Islet of Langerhans (tissue), 1 donor: ENCODE measurements at regions not wholly inside any gene's neighbourhood (a gene's known extent, or its start where the extent isn't known, plus 50 kb on each side); places are given as distances from the start of the nearest gene placed in this dataset.

Experiments used
- FAIRE-seq: peaks from one replicate; lab custom pipeline; 2011; peaks lifted over from hg19 to GRCh38; lab: Jason Lieb, UNC

GRCh38 chr12:40618636-40619035 lies 73.6 kb upstream of the CNTN1 start:
- FAIRE-seq: no peak

DNA sequence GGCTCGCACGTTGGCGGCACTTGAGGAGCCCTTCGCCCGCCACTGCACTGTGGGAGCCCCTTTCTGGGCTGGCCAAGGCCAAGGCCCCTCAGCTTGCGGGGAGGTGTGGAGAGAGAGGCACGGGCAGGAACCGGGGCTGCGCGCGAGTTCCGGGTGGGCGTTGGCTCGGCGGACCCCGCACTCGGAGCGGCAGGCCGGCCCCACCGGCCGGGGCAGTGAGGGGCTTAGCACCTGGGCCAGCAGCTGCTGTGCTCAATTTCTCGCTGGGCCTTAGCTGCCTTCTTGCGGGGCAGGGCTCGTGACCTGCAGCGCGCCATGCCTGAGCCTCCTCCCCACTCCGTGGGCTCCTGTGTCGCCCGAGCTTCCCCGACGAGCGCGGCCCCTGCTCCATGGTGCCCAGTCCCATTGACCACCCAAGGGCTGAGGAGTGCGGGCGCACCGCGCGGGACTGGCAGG lies 71.6 kb upstream of the CNTN1 start:
- FAIRE-seq: no peak

GRCh38 chr12:40622246-40622838 lies 69.9 kb upstream of the CNTN1 start:
- FAIRE-seq: peak; percentile 66

DNA sequence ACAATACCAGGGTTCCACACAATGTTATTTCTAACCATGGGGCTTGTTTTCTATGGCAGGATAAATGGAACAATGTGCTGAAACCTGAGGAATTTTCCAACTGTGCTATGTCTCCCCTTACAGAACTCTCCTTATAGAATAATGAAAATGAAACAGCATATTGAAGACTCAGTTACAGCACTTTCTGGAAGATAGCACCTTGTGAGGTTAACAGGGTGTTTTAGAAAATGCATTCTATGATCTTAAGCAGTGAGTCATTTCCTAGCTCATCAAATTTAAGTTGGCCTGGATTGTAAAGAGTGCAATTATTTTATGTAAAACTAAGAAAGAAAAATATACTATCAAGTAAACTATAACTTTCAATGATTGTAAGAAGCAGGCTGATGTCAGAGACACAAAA lies 60.1 kb upstream of the CNTN1 start:
- no peak for FAIRE-seq

DNA sequence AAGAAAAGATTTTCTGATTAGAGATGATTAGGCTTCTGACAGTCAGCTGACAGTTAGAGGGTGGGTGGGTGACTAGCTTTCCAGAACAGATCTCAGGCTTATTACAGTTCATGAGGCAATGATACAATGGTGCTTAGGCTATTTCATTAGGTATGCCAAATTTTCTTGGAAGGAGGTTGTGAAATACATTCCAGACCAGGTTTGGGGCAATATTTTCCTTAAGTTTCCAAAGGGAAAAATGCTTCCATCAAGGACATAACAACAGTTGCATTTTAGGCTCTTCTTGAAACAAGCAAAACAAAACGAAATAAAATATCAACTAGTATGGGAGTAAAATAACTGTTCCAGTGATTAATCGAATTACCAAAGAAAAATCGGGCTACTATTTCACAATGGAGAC lies 59.3 kb upstream of the CNTN1 start:
- no peak for FAIRE-seq

- no peak for FAIRE-seq
Measured at GRCh38 chr12:40634517-40635131, 57.6 kb upstream of the CNTN1 start.

DNA sequence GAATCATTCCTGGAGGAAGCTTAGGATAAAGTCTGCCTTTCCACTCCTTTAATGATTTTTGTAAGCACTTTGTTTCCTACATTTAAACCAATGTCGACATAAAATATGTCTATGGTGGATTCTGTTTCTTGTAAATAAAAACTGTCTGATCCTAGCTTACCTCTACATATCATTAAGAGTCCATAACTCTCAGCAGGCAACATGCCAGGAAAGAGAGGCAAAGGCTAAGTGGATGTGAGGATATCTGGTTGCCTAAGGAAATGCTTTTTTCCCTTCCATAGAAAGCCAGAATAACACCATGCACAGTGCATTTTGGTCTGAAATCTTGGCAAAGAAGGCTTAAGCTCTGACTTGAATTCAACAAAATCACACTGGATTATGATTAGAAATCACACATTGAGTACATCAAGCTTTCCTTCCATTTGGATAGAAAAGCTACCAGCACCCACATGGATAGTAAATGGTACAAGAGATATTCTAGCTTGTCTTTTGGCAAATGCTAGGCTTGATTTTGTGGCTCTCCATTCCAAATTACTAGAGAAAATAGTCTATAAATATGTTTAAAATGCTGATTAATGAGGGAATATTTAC lies 57.0 kb upstream of the CNTN1 start:
- FAIRE-seq: no peak
